Heart right ventricle (tissue), 16 donors: ENCODE measurements at regions not wholly inside any gene's neighbourhood (a gene's known extent, or its start where the extent isn't known, plus 50 kb on each side); places are given as distances from the start of the nearest gene placed in this dataset.

Experiments
- ATAC-seq, 8 donors: fragments of 200-7000 bp; cut with Tn5 transposase; one replicate each; pipeline ENCODE4 v1.9.1; 2020; ENCODE audit warnings: mild to moderate bottlenecking in 8 of 8, moderate library complexity in 8 of 8, moderate number of reproducible peaks in 1 of 8
- DNase-seq, 2 donors: peaks; one replicate each; pipeline ENCODE4 v3.0.0-alpha.2; 2020
- H3K27ac ChIP-seq, 10 donors: fragments of 200-600 bp; sonication (generic) in 2 of 10; one replicate each; pipeline versions ENCODE4 v1.5.0 to v1.8.0; 2020 to 2022; ENCODE audit warnings: mild to moderate bottlenecking in 3 of 10
- H3K27me3 ChIP-seq, 7 donors: fragments of 200-600 bp; one replicate each; pipeline ENCODE4 v1.8.0; 2021 to 2022; ENCODE audit warnings: mild to moderate bottlenecking in 2 of 7
- H3K36me3 ChIP-seq, 9 donors: fragments of 200-600 bp; sonication (generic) in 1 of 9; one replicate each; pipeline versions ENCODE4 v1.5.0 to v1.8.0; 2020 to 2022; ENCODE audit warnings: mild to moderate bottlenecking in 2 of 9
- H3K4me1 ChIP-seq, 9 donors: fragments of 200-600 bp; sonication (generic) in 1 of 9; one replicate each; pipeline versions ENCODE4 v1.5.0 to v1.8.0; 2020 to 2022; ENCODE audit warnings: mild to moderate bottlenecking in 4 of 9
- H3K4me3 ChIP-seq, 10 donors: fragments of 200-600 bp; sonication (generic) in 2 of 10; one replicate each; pipeline versions ENCODE4 v1.5.0 to v1.8.0; 2020 to 2022; ENCODE audit warnings: mild to moderate bottlenecking in 7 of 10, moderate library complexity in 2 of 10
- H3K9me3 ChIP-seq, 11 donors: fragments of 200-600 bp in 10 of 11; sonication (generic) in 2 of 11; one replicate each; pipeline versions ENCODE4 v1.5.0 to v1.8.0; 2013 to 2022; ENCODE audit warnings: mild to moderate bottlenecking in 2 of 11, control low read depth in 1 of 11, moderate library complexity in 1 of 11
- CTCF ChIP-seq, 9 donors: fragments of 200-600 bp; sonication (generic) in 2 of 9; IDR thresholded peaks; one replicate each; pipeline versions ENCODE4 v1.5.0 to v1.8.0; 2021 to 2022; ENCODE audit warnings: antibody characterized with exemption in 9 of 9, mild to moderate bottlenecking in 5 of 9, moderate library complexity in 1 of 9
- WGBS, 2 donors: extraction: QIAGEN DNeasy Blood & Tissue Kit; methylation state at CpG; one replicate each; pipeline ENCODE4 v1.1.7; 2013; ENCODE audit warnings: inconsistent platforms in 1 of 2; 5-methylcytosine and 5-hydroxymethylcytosine counted together
- intact Hi-C, 10 donors: fragments of 100-400 bp; cut with DNase I; formaldehyde crosslinking; loops; one replicate each; pipeline versions ENCODE4 v1.11.1 to v1.14.2; 2022
- donor health status: Arrhythmogenic right ventricular cardiomyopathy.
- donor health status: ischemic (EF 13 %, LVEDD 7.1; RV severe dilation, severe dysfunction).
- donor health status: healthy with polysubstance abuse.
- donor health status: DM: no; HTN: yes; CAD: no.
- donor health status: DM: no; HTN: no; CAD: no.
- donor health status: ischemic (EF 25% LVEDD 6.9; RV normal size, moderate dysfunction).
- donor health status: ischemic (EF 25% LVEDD 5.7; RV mildly dilated, moderate dysfunction).
- donor health status: healthy.
- donor health status: DM: yes; HTN: yes; CAD: no.
- donor health status: Ischemic cardiomyopathy.
- donor health status: ischemic (EF 35%, LVEDD 5.7; RV mildly dilated, moderate dysfunction).
- donor health status: nonischemic (EF 11% LVEDD 7.7; RV severe dilation, severe dysfunction).
- donor health status: DM: yes; HTN: yes; CAD: no.
- donor health status: PGD.
- donor health status: ischemic (EF 29% LVEDD 5.4; RV normal size, mild dysfunction).
- donor health status: nonischemic (EF 23%, LVEDD 6.1; RV moderate dilation, normal function).

- no peak overlapping the region for H3K27ac ChIP-seq
- intact Hi-C loops: no loop called here
- H3K9me3 ChIP-seq: no peaks in the 10 kb centered on the region
- DNase-seq: no peak
- no peaks in the 10 kb centered on the region for H3K36me3 ChIP-seq
- no peak for ATAC-seq
- H3K27me3 ChIP-seq: no peaks in the 10 kb centered on the region
- peaks cover 0 to 4% (median 0%) of the 10 kb centered on the region in 9 donors for H3K4me1 ChIP-seq
- H3K4me3 ChIP-seq: no peak overlapping the region
- 83 to 91% methylated on average over 3 of the region's 3 CpGs for WGBS, 2 donors
- TF ChIP-seq CTCF (IDR thresholded peaks at IDR 0.05): no peak
Observed at GRCh38 chr16:79472426-79472825, 128.1 kb downstream of the MAF start.

DNA sequence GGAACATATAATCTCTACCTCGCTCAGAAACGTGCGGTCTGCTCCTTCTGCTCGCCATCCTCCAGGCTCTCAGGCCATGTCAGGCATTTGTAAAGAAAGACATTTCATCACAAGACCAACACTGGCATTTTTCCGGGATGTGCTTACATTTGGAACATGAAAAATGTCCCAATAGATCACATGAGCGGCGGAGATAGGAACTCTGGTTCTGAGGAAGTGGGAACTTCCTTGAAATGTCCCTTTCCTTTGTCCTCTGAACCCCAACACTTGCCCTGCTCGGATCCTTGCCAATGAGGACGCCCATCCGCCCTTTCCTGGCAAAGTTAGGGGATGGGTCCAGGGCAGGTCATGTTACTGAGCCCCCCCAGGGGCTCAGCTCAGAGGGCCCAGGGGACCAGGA, 130.5 kb downstream of the MAF start:
- WGBS, 2 donors: 65 to 73% methylated on average over 10 of the region's 10 CpGs
- no peak overlapping the region for H3K4me3 ChIP-seq
- DNase-seq (peak; percentile 16 to 25), ATAC-seq (peak in 4 of 8 donors; percentile 14 to 69 (median 63))
- H3K9me3 ChIP-seq: no peaks in the 10 kb centered on the region
- intact Hi-C loops: no loop called here
- H3K27ac ChIP-seq: peak overlapping the region in 1 of 10 donors; percentile 36
- no peak for TF ChIP-seq CTCF (IDR thresholded peaks at IDR 0.05)
- H3K4me1 ChIP-seq: peaks cover 0 to 4% (median 0%) of the 10 kb centered on the region in 9 donors
- H3K27me3 ChIP-seq: no peaks in the 10 kb centered on the region
- no peaks in the 10 kb centered on the region for H3K36me3 ChIP-seq

- Histone ChIP-seq H3K36me3 (no peaks in the 10 kb centered on the region), H3K4me1 (peaks cover 0 to 4% (median 0%) of the 10 kb centered on the region in 9 donors), H3K27ac (no peak overlapping the region), H3K9me3 (no peaks in the 10 kb centered on the region), H3K27me3 (no peaks in the 10 kb centered on the region), H3K4me3 (no peak overlapping the region)
- DNase-seq (no peak), ATAC-seq (no peak)
- intact Hi-C loops: no loop called here
- 89 to 90% methylated on average over 4 of the region's 4 CpGs for WGBS, 2 donors
- no peak for TF ChIP-seq CTCF (IDR thresholded peaks at IDR 0.05)
Observed at GRCh38 chr16:79468631-79469030, 131.9 kb downstream of the MAF start.

GRCh38 chr16:79468121-79468552, 132.4 kb downstream of the MAF start:
- H3K27ac ChIP-seq: no peak overlapping the region
- ATAC-seq: no peak
- H3K9me3 ChIP-seq: no peaks in the 10 kb centered on the region
- no peak overlapping the region for H3K4me3 ChIP-seq
- WGBS, 2 donors: 77 to 95% methylated on average over 10 of the region's 10 CpGs
- H3K27me3 ChIP-seq: no peaks in the 10 kb centered on the region
- no peaks in the 10 kb centered on the region for H3K36me3 ChIP-seq
- H3K4me1 ChIP-seq: peaks cover 0 to 4% (median 0%) of the 10 kb centered on the region in 9 donors
- DNase-seq: no peak
- TF ChIP-seq CTCF (IDR thresholded peaks at IDR 0.05): no peak
- intact Hi-C loops: no loop called here
